HG03575 (cell line): ENCODE measurements at regions not wholly inside any gene's neighbourhood (a gene's known extent, or its start where the extent isn't known, plus 50 kb on each side); places are given as distances from the start of the nearest gene placed in this dataset.
"Not testable (repeated sequence)": the region's sequence is repeated elsewhere in the genome, so short reads cannot be mapped to it uniquely, and the experiment has no call there.

Experiments
- ATAC-seq: cut with Tn5 transposase; IDR thresholded peaks from one replicate; pipeline ENCODE4 v1.9.1; 2021; ENCODE audit not compliant: unreplicated experiment, insufficient number of reproducible peaks, low FRiP score; ENCODE audit errors: extremely low read depth

- no peak for ATAC-seq
Observed at GRCh38 chr20:48329676-48330664, 497.8 kb downstream of the PREX1 start.

- ATAC-seq, result no peak
Observed at GRCh38 chr20:48329031-48329615, 498.7 kb downstream of the PREX1 start.

GRCh38 chr20:48327848-48328247 lies 500.0 kb downstream of the PREX1 start:
- ATAC-seq, result not testable (repeated sequence)

GRCh38 chr20:48326868-48327267 lies 500.9 kb downstream of the PREX1 start:
- ATAC-seq, result no peak

- ATAC-seq, result no peak
Observed at GRCh38 chr20:48326434-48326691, 501.4 kb downstream of the PREX1 start.

- no peak for ATAC-seq
Observed at GRCh38 chr20:48325656-48326433, 502.0 kb downstream of the PREX1 start.

- ATAC-seq, result no peak
Observed at GRCh38 chr20:48324744-48325143, 503.1 kb downstream of the PREX1 start.

GRCh38 chr20:48321271-48321670 lies 506.5 kb downstream of the PREX1 start:
- ATAC-seq, result no peak

- no peak for ATAC-seq
Observed at GRCh38 chr20:48319943-48320584, 507.7 kb downstream of the PREX1 start.

GRCh38 chr20:48317578-48317977 lies 510.2 kb downstream of the PREX1 start:
- ATAC-seq, result no peak

GRCh38 chr20:48314925-48315592 lies 512.7 kb downstream of the PREX1 start:
- no peak for ATAC-seq

GRCh38 chr20:48313324-48313723 lies 514.5 kb downstream of the PREX1 start:
- ATAC-seq, result no peak

GRCh38 chr20:48311956-48312355 lies 515.8 kb downstream of the PREX1 start:
- ATAC-seq, result no peak

GRCh38 chr20:48310305-48310704 lies 517.5 kb downstream of the PREX1 start:
- ATAC-seq, result no peak

- no peak for ATAC-seq
Observed at GRCh38 chr20:48309293-48309692, 518.5 kb downstream of the PREX1 start.

- no peak for ATAC-seq
Observed at GRCh38 chr20:48308882-48309281, 518.9 kb downstream of the PREX1 start.

GRCh38 chr20:48308232-48308781 lies 519.5 kb downstream of the PREX1 start:
- no peak for ATAC-seq

GRCh38 chr20:48307277-48307676 lies 520.5 kb downstream of the PREX1 start:
- ATAC-seq, result no peak
